Motor neuron (in vitro differentiated cells): ENCODE measurements at regions not wholly inside any gene's neighbourhood (a gene's known extent, or its start where the extent isn't known, plus 50 kb on each side); places are given as distances from the start of the nearest gene placed in this dataset.
"Not testable (repeated sequence)": the region's sequence is repeated elsewhere in the genome, so short reads cannot be mapped to it uniquely, and the experiment has no call there.

ENCODE experiments used
- ATAC-seq, 8 experiments: fragments of 200-7000 bp; cut with Tn5 transposase; replicated peaks in 6 of 8; 2 replicates each; pipeline ENCODE4 v1.8.0; 2021; ENCODE audit warnings: mild to moderate bottlenecking in 8 of 8, moderate library complexity in 8 of 8
- H3K27ac ChIP-seq, 2 donors: fragments of 250-450 bp; sonication (Bioruptor Pico); 2 replicates each; pipeline ENCODE4 v1.9.0; 2021; ENCODE audit warnings: antibody characterized with exemption in 2 of 2, mild to moderate bottlenecking in 2 of 2, moderate library complexity in 1 of 2
- H3K4me1 ChIP-seq, 2 donors: fragments of 250-450 bp; sonication (Bioruptor Pico); replicated peaks in 1 of 2; 2 replicates each; pipeline ENCODE4 v1.6.1; 2021; ENCODE audit warnings: antibody characterized with exemption in 2 of 2, mild to moderate bottlenecking in 2 of 2, moderate library complexity in 1 of 2
- H3K4me3 ChIP-seq, 5 donors: fragments of 250-450 bp; sonication (Bioruptor Pico); 2 replicates each; pipeline ENCODE4 v1.9.0; 2021; ENCODE audit warnings: antibody characterized with exemption in 5 of 5, mild to moderate bottlenecking in 5 of 5, moderate library complexity in 4 of 5
- WGBS, 10 experiments: fragments of 450-650 bp; shearing (Covaris generic); methylation state at CpG; one replicate each; pipeline ENCODE4 v1.0.0; 2022; 5-methylcytosine and 5-hydroxymethylcytosine counted together
- in situ Hi-C, 9 experiments: fragments of 400-800 bp; cut with MboI; loops; one replicate each; pipeline ENCODE4 v1.15.0; 2021; ENCODE audit warnings: low sequenced_read_pairs in 9 of 9, low pct_unique_long_range_greater_than_20kb in 2 of 9; ENCODE audit not compliant: unreplicated experiment in 9 of 9

DNA sequence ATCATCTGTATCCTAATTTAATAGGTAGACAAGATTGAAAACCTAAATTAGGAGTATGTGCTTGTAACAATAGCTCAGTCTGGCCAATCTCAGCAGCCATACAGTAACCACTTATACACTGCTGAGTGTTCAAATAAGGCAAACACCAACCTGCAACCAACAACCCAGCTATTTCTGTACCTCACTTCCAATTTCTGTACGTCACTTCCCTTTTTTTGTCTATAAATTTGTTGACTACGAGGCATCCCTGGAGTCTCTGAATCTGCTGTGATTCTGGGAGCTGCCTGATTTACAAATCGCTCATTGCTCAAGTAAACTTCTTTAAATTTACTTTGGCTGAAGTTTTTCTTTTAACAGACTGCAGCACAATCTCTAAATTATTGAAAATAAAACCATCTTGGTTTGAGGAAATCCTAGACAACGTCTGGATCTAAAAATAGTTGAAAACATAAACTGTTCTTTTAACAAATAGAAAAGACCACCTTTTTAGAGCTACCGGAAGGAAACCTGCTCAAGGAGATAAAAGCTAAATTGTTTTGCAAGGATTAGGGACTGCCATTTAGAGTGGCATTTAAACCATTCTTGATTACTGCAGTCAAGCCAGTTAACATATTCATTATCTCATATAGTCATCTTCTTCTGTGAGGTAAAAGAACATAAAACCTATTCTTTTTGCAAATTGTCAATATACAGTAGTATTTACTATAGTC, 778.1 kb downstream of the SH3BGRL start:
- no peak overlapping the region for H3K27ac ChIP-seq

DNA sequence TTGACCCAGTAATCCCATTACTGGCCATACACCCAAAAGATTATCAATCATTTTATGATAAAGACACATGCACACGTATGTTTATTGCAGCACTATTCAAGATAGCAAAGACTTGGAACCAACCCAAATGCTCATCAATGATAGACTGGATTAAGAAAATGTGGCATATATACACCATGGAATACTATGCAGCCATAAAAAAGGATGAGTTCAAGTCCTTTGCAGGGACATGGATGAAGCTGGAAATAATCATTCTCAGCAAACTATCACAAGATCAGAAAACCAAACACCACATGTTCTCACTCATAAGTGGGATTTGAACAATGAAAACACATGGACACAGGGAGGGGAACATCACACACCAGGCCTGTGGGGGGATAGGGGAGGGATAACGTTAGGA, 785.3 kb downstream of the SH3BGRL start:
- in situ Hi-C loops, H3K4me1 ChIP-seq, ATAC-seq, H3K4me3 ChIP-seq, H3K27ac ChIP-seq: not testable (repeated sequence)
- WGBS, 10 experiments: 56% methylated on average over 1 of the region's 2 CpGs; no CpG with 5 or more reads in 9 of the 10 experiments

More for the DNA sequence above, 778.1 kb downstream of the SH3BGRL start:
- Histone ChIP-seq H3K4me1 (no peaks in the 10 kb centered on the region), H3K4me3 (no peak overlapping the region)
- ATAC-seq: no peak
- WGBS, 10 experiments: 0 to 85% (median 20%) methylated on average over 1 to 5 of the region's 5 CpGs; no CpG with 5 or more reads in 3 of the 10 experiments
- in situ Hi-C loops: no loop called here

DNA sequence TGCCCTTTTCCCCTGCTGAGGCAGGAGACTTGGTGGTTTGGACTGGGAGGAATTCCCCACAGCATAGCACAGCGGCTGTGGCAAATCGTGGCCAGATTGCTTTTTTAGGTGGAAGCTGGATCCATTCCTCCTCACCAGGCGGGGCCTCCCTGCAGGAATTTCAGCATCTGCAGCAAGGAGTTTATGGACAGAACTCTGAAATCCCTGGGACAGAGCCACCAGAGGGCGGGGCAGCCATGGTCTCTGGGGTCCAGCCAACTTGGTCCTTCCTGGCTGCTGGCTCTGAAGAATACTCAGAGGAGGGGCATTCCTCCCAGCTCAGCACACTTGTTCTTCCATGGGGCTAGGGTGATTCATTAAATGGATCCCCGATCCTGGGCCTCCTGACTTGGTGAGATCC, 794.3 kb downstream of the SH3BGRL start:
- Histone ChIP-seq H3K27ac (no peak overlapping the region), H3K4me3 (no peak overlapping the region), H3K4me1 (no peaks in the 10 kb centered on the region)
- 0 to 100% (median 40%) methylated on average over 1 of the region's 5 CpGs; no CpG with 5 or more reads in 7 of the 10 experiments for WGBS, 10 experiments
- in situ Hi-C loops: no loop called here
- ATAC-seq: no peak

DNA sequence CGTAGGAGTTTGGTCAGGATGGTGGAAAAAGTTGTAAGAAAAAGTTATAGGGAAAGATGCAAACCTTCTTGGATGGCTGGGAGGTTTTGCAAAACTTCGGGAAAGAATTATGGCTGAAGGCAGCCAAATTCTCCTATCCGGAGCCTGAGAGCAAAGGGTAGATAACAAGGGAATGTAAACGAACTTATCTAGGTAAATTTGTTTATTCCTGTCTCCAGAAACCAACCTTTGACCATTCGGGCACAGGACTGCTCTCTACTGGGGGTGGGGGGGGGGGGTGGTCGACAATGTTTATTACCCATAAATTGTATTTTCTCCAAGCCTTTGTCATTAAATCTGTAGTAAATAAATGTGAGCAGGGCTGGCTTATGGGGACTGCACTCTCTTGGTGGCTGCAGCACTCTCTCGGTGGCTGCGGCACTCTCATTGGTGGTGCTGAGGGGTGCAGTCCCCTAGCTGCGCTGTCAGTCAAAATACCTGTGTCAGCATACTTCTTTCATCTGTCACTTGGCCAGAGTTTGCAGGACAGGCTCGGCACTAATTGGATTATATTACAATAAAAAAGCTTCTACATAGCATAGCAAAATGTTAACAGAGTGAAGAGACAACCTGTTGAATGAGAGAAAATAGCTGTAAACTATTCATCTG, 827.8 kb downstream of the SH3BGRL start:
- ATAC-seq: no peak
- 0 to 100% (median 34%) methylated on average over 1 to 9 of the region's 10 CpGs; no CpG with 5 or more reads in 4 of the 10 experiments for WGBS, 10 experiments
- H3K27ac ChIP-seq: no peak overlapping the region
- H3K4me3 ChIP-seq: no peak overlapping the region
- no peaks in the 10 kb centered on the region for H3K4me1 ChIP-seq
- in situ Hi-C loops: no loop called here

DNA sequence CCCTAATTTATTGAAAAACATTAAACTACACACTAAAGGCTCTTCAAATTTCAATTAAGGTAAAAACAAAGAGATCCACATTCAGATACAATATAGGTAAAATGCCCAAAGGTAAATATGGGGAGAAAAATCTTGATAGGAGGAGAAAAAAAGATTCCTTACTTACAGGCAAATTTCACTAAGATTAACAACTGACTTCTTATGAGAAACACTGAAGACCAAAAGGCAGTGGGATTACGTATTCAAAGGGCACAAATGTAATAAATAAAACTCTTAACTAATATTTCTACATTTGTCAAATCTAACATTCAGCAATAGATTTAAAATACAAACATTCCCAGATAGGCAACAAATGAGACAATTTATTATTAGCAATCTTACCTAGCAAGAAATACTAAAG, 829.3 kb downstream of the SH3BGRL start:
- Histone ChIP-seq H3K27ac (no peak overlapping the region), H3K4me3 (no peak overlapping the region), H3K4me1 (no peaks in the 10 kb centered on the region)
- 0 to 100% (median 25%) methylated on average over 1 of the region's 1 CpG; no CpG with 5 or more reads in 2 of the 10 experiments for WGBS, 10 experiments
- in situ Hi-C loops: no loop called here
- no peak for ATAC-seq

DNA sequence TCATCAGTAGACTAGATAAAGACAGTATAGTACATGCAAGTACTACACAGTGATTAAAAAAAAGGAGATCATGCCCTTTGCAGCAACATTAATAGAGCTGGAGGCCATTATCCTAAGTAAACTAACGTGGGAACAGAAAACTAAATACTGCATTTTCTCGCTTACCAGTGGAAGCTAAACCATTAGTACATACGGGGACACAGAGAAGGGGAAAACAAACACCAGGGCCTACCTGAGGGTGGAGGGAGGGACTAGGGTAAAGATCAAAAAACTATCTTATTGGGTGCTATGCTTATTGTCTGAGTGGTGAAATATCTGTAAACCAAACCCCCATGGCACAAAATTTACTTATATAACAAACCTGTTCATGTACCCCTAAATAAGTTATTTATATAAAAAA, 836.9 kb downstream of the SH3BGRL start:
- 0 to 100% (median 67%) methylated on average over 1 to 3 of the region's 3 CpGs; no CpG with 5 or more reads in 6 of the 10 experiments for WGBS, 10 experiments
- Histone ChIP-seq H3K27ac (no peak overlapping the region), H3K4me3 (no peak overlapping the region), H3K4me1 (no peaks in the 10 kb centered on the region)
- ATAC-seq: no peak
- in situ Hi-C loops: no loop called here

DNA sequence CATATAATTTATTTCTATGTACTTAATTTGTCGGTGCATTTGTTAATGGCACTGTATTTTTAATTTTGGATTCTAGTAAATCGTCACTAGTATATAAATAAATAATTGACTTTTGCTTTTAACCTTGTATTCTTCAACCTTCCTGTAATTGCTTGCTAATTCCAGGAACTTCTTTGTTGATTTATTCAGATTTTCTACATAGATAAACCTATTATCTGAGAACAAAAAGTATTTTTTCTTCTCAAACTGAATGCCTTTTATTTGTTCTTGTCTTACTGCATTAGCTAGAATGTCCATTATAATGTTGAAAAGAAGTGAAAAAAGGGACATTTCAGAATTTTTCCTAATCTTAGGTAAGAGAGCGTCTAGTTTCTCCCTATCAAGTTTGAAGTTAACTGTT, 839.1 kb downstream of the SH3BGRL start:
- in situ Hi-C loops: no loop called here
- Histone ChIP-seq H3K4me1 (no peaks in the 10 kb centered on the region), H3K27ac (no peak overlapping the region), H3K4me3 (no peak overlapping the region)
- WGBS, 10 experiments: 0 to 86% (median 51%) methylated on average over 1 to 3 of the region's 3 CpGs; no CpG with 5 or more reads in 1 of the 10 experiments
- no peak for ATAC-seq

DNA sequence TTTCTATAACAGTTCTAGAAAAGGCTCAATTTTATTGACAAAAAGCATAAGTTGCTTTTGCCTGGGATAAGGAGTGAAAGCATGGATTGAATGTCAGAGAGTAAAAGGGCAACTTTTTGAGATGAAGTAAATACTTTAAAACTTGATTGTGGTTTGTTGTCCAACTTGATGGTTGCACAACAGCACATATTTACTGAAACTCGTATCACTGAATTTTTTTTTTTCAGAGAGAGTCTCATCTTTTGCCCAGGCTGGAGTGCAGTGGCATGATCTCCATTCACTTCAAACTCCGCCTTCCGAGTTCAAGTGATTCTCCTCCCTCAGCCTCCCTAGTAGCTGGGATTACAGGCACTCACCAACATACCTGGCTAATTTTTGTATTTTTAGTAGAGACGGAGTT, 856.8 kb downstream of the SH3BGRL start:
- 0 to 100% (median 50%) methylated on average over 1 to 4 of the region's 4 CpGs; no CpG with 5 or more reads in 4 of the 10 experiments for WGBS, 10 experiments
- Histone ChIP-seq H3K27ac (no peak overlapping the region), H3K4me3 (no peak overlapping the region), H3K4me1 (no peaks in the 10 kb centered on the region)
- in situ Hi-C loops: no loop called here
- ATAC-seq: no peak

DNA sequence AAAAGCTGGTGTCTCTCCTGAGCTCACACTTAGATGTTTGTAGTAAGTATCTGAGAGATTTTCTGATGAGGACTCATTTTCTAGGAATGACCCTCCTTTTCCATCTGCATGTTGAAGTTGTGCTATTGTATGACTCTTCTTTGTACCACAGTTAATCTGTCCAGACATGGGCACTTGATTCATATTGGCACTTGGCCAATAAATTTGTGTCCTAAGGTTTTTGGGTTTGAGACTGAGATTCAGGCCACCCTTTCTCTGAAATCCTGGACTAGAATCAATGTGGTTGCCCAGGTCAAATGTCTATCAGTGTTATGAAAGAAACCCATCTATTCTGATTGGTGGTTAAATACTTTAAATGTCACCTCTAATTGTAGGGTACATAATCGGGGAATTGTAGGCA, 869.0 kb downstream of the SH3BGRL start:
- H3K4me1 ChIP-seq: no peaks in the 10 kb centered on the region
- WGBS, 10 experiments: 0 to 100% (median 59%) methylated on average over 1 of the region's 1 CpG; no CpG with 5 or more reads in 6 of the 10 experiments
- H3K27ac ChIP-seq: no peak overlapping the region
- H3K4me3 ChIP-seq: no peak overlapping the region
- ATAC-seq: no peak
- in situ Hi-C loops: no loop called here

DNA sequence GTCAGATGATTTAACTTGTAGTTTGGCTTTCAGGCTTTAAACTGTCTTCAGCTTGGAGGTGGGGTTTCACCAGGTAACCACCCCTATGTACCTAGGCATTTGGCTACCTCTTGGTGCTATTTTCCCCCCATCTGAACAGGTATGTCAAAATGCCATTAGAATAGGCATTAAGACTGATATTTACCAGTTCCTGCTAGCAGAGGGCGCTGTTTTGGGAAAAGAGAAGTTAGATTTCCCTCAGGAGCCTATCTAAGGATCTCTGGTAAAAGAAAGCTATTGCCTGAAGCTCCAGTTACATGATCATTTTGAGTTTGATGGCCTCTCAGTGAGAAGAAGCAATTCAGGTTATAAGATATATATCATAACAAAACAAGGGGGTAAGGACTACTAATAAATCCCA, 879.1 kb downstream of the SH3BGRL start:
- no peak overlapping the region for H3K27ac ChIP-seq
- no peaks in the 10 kb centered on the region for H3K4me1 ChIP-seq
- H3K4me3 ChIP-seq: no peak overlapping the region
- 0% methylated on average over 1 of the region's 1 CpG; no CpG with 5 or more reads in 9 of the 10 experiments for WGBS, 10 experiments
- in situ Hi-C loops: no loop called here
- ATAC-seq: no peak

DNA sequence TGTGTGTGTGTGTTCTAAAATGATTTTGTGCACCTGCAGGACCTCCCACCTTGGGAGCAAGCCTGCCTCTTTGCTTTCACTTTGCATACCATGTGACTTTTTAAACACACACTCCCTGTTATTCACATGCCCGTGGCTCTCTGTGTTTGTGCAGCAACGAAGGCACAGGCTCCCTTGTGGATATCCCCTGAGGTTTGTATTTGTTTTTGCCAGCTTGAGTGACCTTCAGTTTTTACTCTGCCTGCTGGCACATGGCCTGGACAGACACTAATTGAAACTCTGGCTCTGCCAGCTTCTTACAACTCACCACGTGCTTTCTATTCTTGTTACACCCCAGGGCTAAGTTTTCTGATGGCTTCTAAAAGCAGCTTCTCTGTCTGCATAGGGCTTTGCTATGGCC, 885.8 kb downstream of the SH3BGRL start:
- 0 to 20% (median 17%) methylated on average over 1 to 3 of the region's 3 CpGs; no CpG with 5 or more reads in 7 of the 10 experiments for whole genome bisulfite sequencing, 10 experiments
- no peak overlapping the region for H3K4me3 ChIP-seq
- in situ Hi-C loops: no loop called here
- ATAC-seq: no peak
- H3K27ac ChIP-seq: no peak overlapping the region
- no peaks in the 10 kb centered on the region for H3K4me1 ChIP-seq

DNA sequence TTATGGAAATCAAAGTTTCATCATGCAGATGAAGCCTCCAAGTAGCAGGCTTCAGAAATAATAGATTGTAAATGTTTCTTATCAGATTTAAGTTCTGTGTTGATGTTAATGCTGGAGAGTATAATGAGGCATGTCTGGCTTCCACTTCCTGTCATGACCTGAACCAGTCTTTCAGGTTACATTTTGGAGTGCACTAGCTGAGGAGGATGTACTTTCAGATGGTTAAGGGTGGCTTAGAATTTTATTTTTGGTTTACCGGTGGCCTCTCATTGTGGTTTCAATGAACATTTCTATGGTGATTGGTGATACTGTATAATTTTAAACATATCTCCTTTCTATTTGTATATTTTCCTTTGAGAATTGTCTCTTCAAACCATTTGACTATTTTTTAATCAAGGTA, 890.4 kb downstream of the SH3BGRL start:
- Histone ChIP-seq H3K4me1 (no peaks in the 10 kb centered on the region), H3K27ac (no peak overlapping the region), H3K4me3 (no peak overlapping the region)
- WGBS, 10 experiments: 0 to 100% (median 90%) methylated on average over 1 of the region's 1 CpG; no CpG with 5 or more reads in 4 of the 10 experiments
- in situ Hi-C loops: no loop called here
- ATAC-seq: no peak

DNA sequence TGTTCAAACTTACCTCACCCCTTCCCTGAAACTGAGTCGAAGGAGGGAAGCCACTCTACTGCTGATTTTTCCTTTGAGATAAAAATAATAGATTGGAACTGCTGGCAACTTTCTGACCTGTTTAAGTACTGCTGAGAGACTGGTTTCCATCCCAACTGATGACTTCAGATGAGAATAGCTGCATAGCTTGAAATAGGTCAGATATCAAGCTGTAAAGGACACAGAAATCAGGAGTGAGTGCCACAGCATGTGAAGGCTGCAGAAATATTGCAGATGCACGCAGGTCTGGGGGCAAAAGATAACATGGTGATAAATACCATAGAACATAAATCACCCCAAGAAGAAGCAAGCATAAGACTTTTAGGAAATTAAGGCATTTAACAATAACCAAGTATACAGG, 923.2 kb downstream of the SH3BGRL start:
- WGBS, 10 experiments: 0 to 80% (median 35%) methylated on average over 1 to 2 of the region's 2 CpGs; no CpG with 5 or more reads in 6 of the 10 experiments
- Histone ChIP-seq H3K4me1 (no peaks in the 10 kb centered on the region), H3K4me3 (no peak overlapping the region), H3K27ac (no peak overlapping the region)
- ATAC-seq: no peak
- in situ Hi-C loops: no loop called here
